Upper lobe of left lung (tissue), 4 donors: ENCODE measurements at regions not wholly inside any gene's neighbourhood (a gene's known extent, or its start where the extent isn't known, plus 50 kb on each side); places are given as distances from the start of the nearest gene placed in this dataset.

ENCODE experiments used
- EP300 ChIP-seq, 4 donors: sonication (generic); formaldehyde crosslinking; IDR thresholded peaks; one replicate each; pipeline ENCODE4 v1.5.1; 2017; ENCODE audit warnings: antibody characterized with exemption in 4 of 4, control low read depth in 2 of 4
- POLR2A ChIP-seq, 4 donors: fragments of 450-650 bp; IDR thresholded peaks; one replicate each; pipeline ENCODE4 v1.5.1; 2016 to 2017; ENCODE audit warnings: antibody characterized with exemption in 4 of 4, mild to moderate bottlenecking in 2 of 4
- TF ChIP-seq, protein P1 (sequence below), 6 experiments: fragments of 450-650 bp in 4 of 6; fragments of 200-600 bp in 2 of 6; sonication (generic) in 2 of 6; IDR thresholded peaks; one replicate each; pipeline ENCODE4 v1.5.1; 2016 to 2019; ENCODE audit warnings: antibody characterized with exemption in 6 of 6

DNA sequence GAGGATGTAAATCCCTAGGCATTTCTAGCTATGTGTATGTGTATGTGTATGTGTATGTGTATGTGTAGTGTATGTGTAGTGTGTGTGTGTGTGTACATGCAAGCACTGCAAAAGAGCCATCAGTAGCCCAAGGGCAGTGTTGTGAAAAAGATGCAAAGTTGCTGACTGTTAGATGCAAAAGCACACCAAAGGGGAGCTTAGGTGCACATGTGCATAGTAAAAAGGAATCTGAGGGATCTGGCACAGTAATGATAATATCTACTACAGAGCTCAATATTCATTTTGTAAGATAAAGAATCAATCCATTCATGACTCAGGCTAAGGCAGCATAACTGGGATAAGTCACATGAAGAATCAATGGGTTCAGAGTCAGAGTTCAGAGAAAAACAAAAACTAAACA lies 80.2 kb downstream of the TMEM47 start:
- TF ChIP-seq, protein P1, sequence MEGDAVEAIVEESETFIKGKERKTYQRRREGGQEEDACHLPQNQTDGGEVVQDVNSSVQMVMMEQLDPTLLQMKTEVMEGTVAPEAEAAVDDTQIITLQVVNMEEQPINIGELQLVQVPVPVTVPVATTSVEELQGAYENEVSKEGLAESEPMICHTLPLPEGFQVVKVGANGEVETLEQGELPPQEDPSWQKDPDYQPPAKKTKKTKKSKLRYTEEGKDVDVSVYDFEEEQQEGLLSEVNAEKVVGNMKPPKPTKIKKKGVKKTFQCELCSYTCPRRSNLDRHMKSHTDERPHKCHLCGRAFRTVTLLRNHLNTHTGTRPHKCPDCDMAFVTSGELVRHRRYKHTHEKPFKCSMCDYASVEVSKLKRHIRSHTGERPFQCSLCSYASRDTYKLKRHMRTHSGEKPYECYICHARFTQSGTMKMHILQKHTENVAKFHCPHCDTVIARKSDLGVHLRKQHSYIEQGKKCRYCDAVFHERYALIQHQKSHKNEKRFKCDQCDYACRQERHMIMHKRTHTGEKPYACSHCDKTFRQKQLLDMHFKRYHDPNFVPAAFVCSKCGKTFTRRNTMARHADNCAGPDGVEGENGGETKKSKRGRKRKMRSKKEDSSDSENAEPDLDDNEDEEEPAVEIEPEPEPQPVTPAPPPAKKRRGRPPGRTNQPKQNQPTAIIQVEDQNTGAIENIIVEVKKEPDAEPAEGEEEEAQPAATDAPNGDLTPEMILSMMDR (IDR thresholded peaks at IDR 0.05): no peak
- TF ChIP-seq POLR2A (IDR thresholded peaks at IDR 0.05) (no peak), EP300 (IDR thresholded peaks at IDR 0.05) (no peak)
